B cell (primary cell): ENCODE measurements at regions not wholly inside any gene's neighbourhood (a gene's known extent, or its start where the extent isn't known, plus 50 kb on each side); places are given as distances from the start of the nearest gene placed in this dataset.

Experiments used
- ATAC-seq: fragments of 200-7000 bp; cut with Tn5 transposase; one replicate; pipeline ENCODE4 v1.10.0; 2021; ENCODE audit warnings: low read depth, mild to moderate bottlenecking, moderate number of reproducible peaks, moderate library complexity
- CTCF ChIA-PET: fragments of 350-600 bp; sonication (Branson Sonifier 250); formaldehyde crosslinking; loops from one replicate; lab custom pipeline; 2021; ENCODE audit warnings: antibody characterized with exemption, inconsistent platforms; lab: Charles Lee
- POLR2A ChIA-PET: fragments of 350-600 bp; sonication (Branson Sonifier 250); formaldehyde crosslinking; loops from one replicate; lab custom pipeline; 2021; ENCODE audit warnings: antibody characterized with exemption; lab: Charles Lee
- DNase-seq: peaks from one replicate; pipeline ENCODE4 v3.0.0; 2013
- H2AFZ ChIP-seq: 2 replicates; pipeline ENCODE4 v1.6.1; 2012; ENCODE audit warnings: mild to moderate bottlenecking, low read depth, low read length; ENCODE audit not compliant: insufficient read depth, poor library complexity, severe bottlenecking
- H3K27ac ChIP-seq, 2 donors: 1 replicate in 1 of 2; 2 replicates in 1 of 2; pipeline ENCODE4 v1.5.1; 2012 to 2013; ENCODE audit warnings: low read length in 2 of 2, mild to moderate bottlenecking in 2 of 2, moderate library complexity in 1 of 2
- H3K27me3 ChIP-seq, 4 experiments: fragments of 200-600 bp in 1 of 4; sonication (generic) in 1 of 4; replicated peaks in 1 of 4; 1 replicate in 2 of 4; 2 replicates in 2 of 4; pipeline versions ENCODE4 v1.6.1 to v1.7.0; 2013 to 2016; ENCODE audit warnings: low read length in 3 of 4, mild to moderate bottlenecking in 2 of 4, mixed read lengths in 1 of 4, moderate library complexity in 1 of 4; ENCODE audit not compliant: insufficient read depth in 4 of 4, control insufficient read depth in 3 of 4; ENCODE audit errors: control extremely low read depth in 1 of 4
- H3K36me3 ChIP-seq, 2 experiments: replicated peaks in 1 of 2; 1 replicate in 1 of 2; 2 replicates in 1 of 2; pipeline versions ENCODE4 v1.6.1 to v1.7.1; 2013; ENCODE audit warnings: low read length in 1 of 2; ENCODE audit not compliant: insufficient read depth in 2 of 2, control insufficient read depth in 1 of 2; ENCODE audit errors: control extremely low read depth in 1 of 2, extremely low read depth in 1 of 2
- H3K4me1 ChIP-seq, 2 donors: fragments of 200-600 bp in 1 of 2; sonication (generic) in 1 of 2; 1 replicate in 1 of 2; 2 replicates in 1 of 2; pipeline versions ENCODE4 v1.5.1 to v1.6.1; 2013 to 2017; ENCODE audit warnings: low read length in 2 of 2; ENCODE audit not compliant: control insufficient read depth in 2 of 2, insufficient read depth in 2 of 2
- H3K4me2 ChIP-seq: replicated peaks from 2 replicates; pipeline ENCODE3; 2012; ENCODE audit warnings: mild to moderate bottlenecking, low read depth, low read length; ENCODE audit not compliant: poor library complexity, severe bottlenecking
- H3K4me3 ChIP-seq, 5 experiments: fragments of 200-600 bp in 1 of 5; sonication (generic) in 1 of 5; 1 replicate in 3 of 5; 2 replicates in 2 of 5; pipeline versions ENCODE4 v1.5.1 to v1.7.0; 2011 to 2016; ENCODE audit warnings: low read length in 4 of 5, mild to moderate bottlenecking in 4 of 5, low read depth in 2 of 5, control low read depth in 1 of 5, moderate library complexity in 1 of 5; ENCODE audit not compliant: insufficient read depth in 1 of 5; ENCODE audit errors: control extremely low read depth in 1 of 5, extremely low read depth in 1 of 5
- H3K79me2 ChIP-seq: fragments of 200-600 bp; sonication (generic); one replicate; pipeline ENCODE4 v1.6.0; 2016; ENCODE audit warnings: low read length; ENCODE audit not compliant: control insufficient read depth, insufficient read depth
- H3K9ac ChIP-seq: fragments of 200-600 bp; sonication (generic); 2 replicates; pipeline ENCODE4 v1.6.1; 2017; ENCODE audit warnings: mild to moderate bottlenecking, low read length, moderate library complexity
- H3K9me3 ChIP-seq, 3 donors: one replicate each; pipeline versions ENCODE4 v1.6.1 to v1.7.1; 2013; ENCODE audit warnings: low read length in 2 of 3; ENCODE audit not compliant: control insufficient read depth in 2 of 3, insufficient read depth in 1 of 3; ENCODE audit errors: control extremely low read depth in 1 of 3
- H4K20me1 ChIP-seq: 2 replicates; pipeline ENCODE4 v1.6.0; 2012; ENCODE audit warnings: mild to moderate bottlenecking, low read length; ENCODE audit not compliant: insufficient read depth, control insufficient read depth, poor library complexity, severe bottlenecking
- H3K27ac Mint-ChIP-seq: one replicate; pipeline ENCODE4 v1.8.0; 2021; ENCODE audit warnings: mixed read lengths
- H3K27me3 Mint-ChIP-seq: one replicate; pipeline ENCODE4 v1.8.0; 2021; ENCODE audit warnings: mixed read lengths
- H3K4me1 Mint-ChIP-seq: one replicate; pipeline ENCODE4 v1.8.0; 2021; ENCODE audit warnings: mixed read lengths
- H3K4me3 Mint-ChIP-seq: one replicate; pipeline ENCODE4 v1.8.0; 2021; ENCODE audit warnings: mixed read lengths
- H3K9me3 Mint-ChIP-seq: one replicate; pipeline ENCODE4 v1.8.0; 2022; ENCODE audit warnings: mixed read lengths; ENCODE audit not compliant: insufficient read depth
- EZH2 ChIP-seq: IDR thresholded peaks from 2 replicates; pipeline ENCODE4 v1.6.1; 2012; ENCODE audit warnings: borderline replicate concordance, low read depth, mild to moderate bottlenecking, moderate library complexity, low read length; ENCODE audit not compliant: insufficient read depth, poor library complexity, severe bottlenecking
- WGBS: methylation state at CpG from one replicate; pipeline ENCODE4 v1.1.5; 2013; ENCODE audit warnings: missing lambda C conversion rate; ENCODE audit not compliant: insufficient coverage; 5-methylcytosine and 5-hydroxymethylcytosine counted together
- intact Hi-C: fragments of 100-400 bp; cut with micrococcal nuclease; formaldehyde crosslinking; loops from one replicate; pipeline ENCODE4 v1.10.0; 2022
- TF ChIP-seq, protein P1 (sequence below): fragments of 200-600 bp; IDR thresholded peaks from one replicate; pipeline ENCODE4 v1.8.0; 2022; ENCODE audit warnings: antibody characterized with exemption, mild to moderate bottlenecking

GRCh38 chr12:105993766-105994555 lies 144.8 kb downstream of the NUAK1 start:
- Mint-ChIP-seq H3K27ac (no peak overlapping the region), H3K27me3 (peaks cover 34% of the 10 kb centered on the region), H3K9me3 (peaks cover 4% of the 10 kb centered on the region), H3K4me3 (no peak overlapping the region), H3K4me1 (no peaks in the 10 kb centered on the region)
- intact Hi-C loops, result no loop called here
- Histone ChIP-seq H2AFZ (no peak overlapping the region), H3K27ac (no peak overlapping the region), H3K79me2 (no peaks in the 10 kb centered on the region), H3K4me3 (no peak overlapping the region), H3K4me2 (no peak overlapping the region), H4K20me1 (no peaks in the 10 kb centered on the region), H3K27me3 (no peaks in the 10 kb centered on the region), H3K36me3 (no peaks in the 10 kb centered on the region), H3K4me1 (no peaks in the 10 kb centered on the region), H3K9ac (no peak overlapping the region), H3K9me3 (peaks cover 0 to 6% (median 0%) of the 10 kb centered on the region in 3 donors)
- DNase-seq, result no peak
- 86% methylated on average over 17 of the region's 22 CpGs for WGBS
- POLR2A ChIA-PET, result no interaction called here
- CTCF ChIA-PET, result no interaction called here
- ATAC-seq, result no peak
- TF ChIP-seq EZH2, result no peak
- TF ChIP-seq, protein P1, sequence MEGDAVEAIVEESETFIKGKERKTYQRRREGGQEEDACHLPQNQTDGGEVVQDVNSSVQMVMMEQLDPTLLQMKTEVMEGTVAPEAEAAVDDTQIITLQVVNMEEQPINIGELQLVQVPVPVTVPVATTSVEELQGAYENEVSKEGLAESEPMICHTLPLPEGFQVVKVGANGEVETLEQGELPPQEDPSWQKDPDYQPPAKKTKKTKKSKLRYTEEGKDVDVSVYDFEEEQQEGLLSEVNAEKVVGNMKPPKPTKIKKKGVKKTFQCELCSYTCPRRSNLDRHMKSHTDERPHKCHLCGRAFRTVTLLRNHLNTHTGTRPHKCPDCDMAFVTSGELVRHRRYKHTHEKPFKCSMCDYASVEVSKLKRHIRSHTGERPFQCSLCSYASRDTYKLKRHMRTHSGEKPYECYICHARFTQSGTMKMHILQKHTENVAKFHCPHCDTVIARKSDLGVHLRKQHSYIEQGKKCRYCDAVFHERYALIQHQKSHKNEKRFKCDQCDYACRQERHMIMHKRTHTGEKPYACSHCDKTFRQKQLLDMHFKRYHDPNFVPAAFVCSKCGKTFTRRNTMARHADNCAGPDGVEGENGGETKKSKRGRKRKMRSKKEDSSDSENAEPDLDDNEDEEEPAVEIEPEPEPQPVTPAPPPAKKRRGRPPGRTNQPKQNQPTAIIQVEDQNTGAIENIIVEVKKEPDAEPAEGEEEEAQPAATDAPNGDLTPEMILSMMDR, result no peak

DNA sequence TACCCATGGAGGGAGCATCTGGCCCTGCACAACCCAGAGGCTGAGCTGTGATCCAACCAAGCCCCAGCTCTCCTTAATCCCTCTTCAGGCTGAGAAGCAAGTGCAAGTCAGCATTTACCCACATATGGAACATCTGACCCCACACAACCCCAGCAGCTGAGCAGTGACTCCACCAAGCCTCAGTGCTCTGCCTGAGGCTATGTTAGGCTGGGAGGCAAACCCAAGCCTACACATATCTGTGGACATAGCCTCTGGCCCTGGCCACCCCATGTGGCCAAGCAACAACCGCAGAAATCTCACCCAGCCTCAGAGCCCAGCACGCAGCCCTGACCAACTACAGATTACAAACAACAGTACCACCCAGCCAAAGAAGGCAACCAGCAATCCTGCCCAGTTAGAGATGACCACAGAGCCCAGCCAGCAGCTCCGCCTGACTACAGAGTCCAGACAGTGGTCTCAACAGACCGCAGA lies 142.8 kb downstream of the NUAK1 start:
- Histone ChIP-seq H3K9me3 (peaks cover 0 to 6% (median 0%) of the 10 kb centered on the region in 3 donors), H3K4me2 (no peak overlapping the region), H2AFZ (no peak overlapping the region), H4K20me1 (no peaks in the 10 kb centered on the region), H3K79me2 (no peaks in the 10 kb centered on the region), H3K36me3 (no peaks in the 10 kb centered on the region), H3K27me3 (no peaks in the 10 kb centered on the region), H3K4me1 (no peaks in the 10 kb centered on the region), H3K27ac (no peak overlapping the region), H3K9ac (no peak overlapping the region), H3K4me3 (no peak overlapping the region)
- POLR2A ChIA-PET, result no interaction called here
- intact Hi-C loops, result no loop called here
- H3K27me3 Mint-ChIP-seq, result peaks cover 33% of the 10 kb centered on the region
- no peaks in the 10 kb centered on the region for H3K9me3 Mint-ChIP-seq
- no peak for ATAC-seq
- CTCF ChIA-PET, result no interaction called here
- H3K4me3 Mint-ChIP-seq, result no peak overlapping the region
- H3K27ac Mint-ChIP-seq, result no peak overlapping the region
- no peak for DNase-seq
- 95% methylated on average over 4 of the region's 4 CpGs for WGBS
- TF ChIP-seq EZH2, result no peak
- TF ChIP-seq, protein P1, result no peak
- H3K4me1 Mint-ChIP-seq, result no peaks in the 10 kb centered on the region
